GM06990 (cell line): ENCODE measurements at regions not wholly inside any gene's neighbourhood (a gene's known extent, or its start where the extent isn't known, plus 50 kb on each side); places are given as distances from the start of the nearest gene placed in this dataset.

Source experiments
- DNase-seq: peaks from one replicate; pipeline ENCODE4 v3.0.0-alpha.2; 2011; ENCODE audit not compliant: insufficient read length; ENCODE audit errors: extremely low read depth
- H3K27me3 ChIP-seq: replicated peaks from 2 replicates; pipeline ENCODE4 v1.6.0; 2011; ENCODE audit warnings: low read length; ENCODE audit not compliant: control insufficient read depth, insufficient read depth
- H3K36me3 ChIP-seq: 2 replicates; pipeline ENCODE4 v1.5.1; 2011; ENCODE audit warnings: low read length; ENCODE audit not compliant: control insufficient read depth, insufficient read depth
- H3K4me3 ChIP-seq: replicated peaks from 2 replicates; pipeline ENCODE4 v1.5.1; 2011; ENCODE audit warnings: low read depth, mild to moderate bottlenecking, control low read depth, low read length
- CTCF ChIP-seq: IDR thresholded peaks from 2 replicates; pipeline ENCODE4 v1.5.1; 2011; ENCODE audit warnings: low read length, control low read depth, mild to moderate bottlenecking, inconsistent platforms; ENCODE audit not compliant: insufficient read depth, poor library complexity, severe bottlenecking

GRCh38 chr20:39911497-39911896, 777.5 kb downstream of the MAFB start:
- Histone ChIP-seq H3K36me3 (no peaks in the 10 kb centered on the region), H3K4me3 (no peak overlapping the region), H3K27me3 (no peaks in the 10 kb centered on the region)
- TF ChIP-seq CTCF = no peak
- DNase-seq = no peak

GRCh38 chr20:39910536-39910935, 778.5 kb downstream of the MAFB start:
- no peak overlapping the region for H3K4me3 ChIP-seq
- H3K27me3 ChIP-seq = no peaks in the 10 kb centered on the region
- TF ChIP-seq CTCF = no peak
- no peak for DNase-seq
- no peaks in the 10 kb centered on the region for H3K36me3 ChIP-seq

- no peak for DNase-seq
- no peak for TF ChIP-seq CTCF
Observed at GRCh38 chr20:39909447-39909846, 779.6 kb downstream of the MAFB start.

GRCh38 chr20:39904476-39905112, 784.4 kb downstream of the MAFB start:
- no peak for TF ChIP-seq CTCF
- Histone ChIP-seq H3K27me3 (no peaks in the 10 kb centered on the region), H3K4me3 (no peak overlapping the region), H3K36me3 (no peaks in the 10 kb centered on the region)
- no peak for DNase-seq

More at GRCh38 chr20:39909447-39909846, 779.6 kb downstream of the MAFB start:
- H3K4me3 ChIP-seq = no peak overlapping the region
- H3K36me3 ChIP-seq = no peaks in the 10 kb centered on the region
- H3K27me3 ChIP-seq = no peaks in the 10 kb centered on the region

GRCh38 chr20:39903806-39904465, 785.1 kb downstream of the MAFB start:
- H3K27me3 ChIP-seq = no peaks in the 10 kb centered on the region
- no peak for TF ChIP-seq CTCF
- no peak overlapping the region for H3K4me3 ChIP-seq
- no peak for DNase-seq
- no peaks in the 10 kb centered on the region for H3K36me3 ChIP-seq
